GM12878 (cell line): ENCODE measurements at regions not wholly inside any gene's neighbourhood (a gene's known extent, or its start where the extent isn't known, plus 50 kb on each side); places are given as distances from the start of the nearest gene placed in this dataset. TPM values are rescaled to one million over a fixed set of nuclear protein-coding genes. Genes with fewer than 3 reads are reported as not detected.

Experiments used
- small RNA-seq: library from RNA; depleted of rRNA; stranded (forward); fragments of <200 nt; gene quantifications from one replicate; pipeline ENCODE3, GENCODE V24; 2014

Small RNAs in the stretch of these regions (small RNA-seq; reads per million reads assigned to genes)
- not detected for gene MCRIP2P2
- gene RF00019, result not detected
- not detected for gene RNU7-183P
